Subcutaneous abdominal adipose tissue (tissue), 5 donors: ENCODE measurements at regions not wholly inside any gene's neighbourhood (a gene's known extent, or its start where the extent isn't known, plus 50 kb on each side); places are given as distances from the start of the nearest gene placed in this dataset.

Experiments
- H3K27ac ChIP-seq: one replicate; pipeline ENCODE4 v1.7.0; 2013; ENCODE audit warnings: low read depth, mild to moderate bottlenecking, inconsistent platforms, low read length, moderate library complexity
- H3K27me3 ChIP-seq, 5 donors: one replicate each; pipeline ENCODE4 v1.7.0; 2013; ENCODE audit warnings: low read length in 5 of 5, inconsistent platforms in 1 of 5; ENCODE audit not compliant: control insufficient read depth in 5 of 5, insufficient read depth in 4 of 5
- H3K36me3 ChIP-seq, 5 donors: one replicate each; pipeline ENCODE4 v1.7.0; 2013; ENCODE audit warnings: low read length in 5 of 5; ENCODE audit not compliant: control insufficient read depth in 5 of 5, insufficient read depth in 5 of 5
- H3K4me1 ChIP-seq, 5 donors: one replicate each; pipeline ENCODE4 v1.7.0; 2013; ENCODE audit warnings: low read length in 5 of 5, mild to moderate bottlenecking in 3 of 5, moderate library complexity in 1 of 5; ENCODE audit not compliant: control insufficient read depth in 5 of 5, insufficient read depth in 5 of 5
- H3K4me3 ChIP-seq, 5 donors: one replicate each; pipeline ENCODE4 v1.7.0; 2013; ENCODE audit warnings: low read length in 5 of 5, low read depth in 1 of 5
- H3K9ac ChIP-seq, 5 donors: one replicate each; pipeline ENCODE4 v1.7.0; 2013; ENCODE audit warnings: low read length in 5 of 5, mild to moderate bottlenecking in 4 of 5, moderate library complexity in 3 of 5
- H3K9me3 ChIP-seq, 5 donors: one replicate each; pipeline ENCODE4 v1.7.0; 2013; ENCODE audit warnings: low read length in 5 of 5; ENCODE audit not compliant: control insufficient read depth in 5 of 5
- donor health status: healthy.
- donor health status: healthy.
- donor health status: healthy.
- donor health status: healthy.
- donor health status: healthy.

- H3K9me3 ChIP-seq: no peaks in the 10 kb centered on the region
- H3K27me3 ChIP-seq: peaks cover 0 to 36% (median 16%) of the 10 kb centered on the region in 5 donors
- no peaks in the 10 kb centered on the region for H3K36me3 ChIP-seq
- H3K9ac ChIP-seq: peak overlapping the region; percentile 1 to 95 (median 73)
- peak overlapping the region; percentile 61 to 82 (median 74) for H3K4me3 ChIP-seq
- H3K27ac ChIP-seq: peak overlapping the region; percentile 91
- peaks cover 5 to 35% (median 19%) of the 10 kb centered on the region in 5 donors for H3K4me1 ChIP-seq
Measured at GRCh38 chr4:182143086-182143821, 99.9 kb upstream of the TENM3 start.

DNA sequence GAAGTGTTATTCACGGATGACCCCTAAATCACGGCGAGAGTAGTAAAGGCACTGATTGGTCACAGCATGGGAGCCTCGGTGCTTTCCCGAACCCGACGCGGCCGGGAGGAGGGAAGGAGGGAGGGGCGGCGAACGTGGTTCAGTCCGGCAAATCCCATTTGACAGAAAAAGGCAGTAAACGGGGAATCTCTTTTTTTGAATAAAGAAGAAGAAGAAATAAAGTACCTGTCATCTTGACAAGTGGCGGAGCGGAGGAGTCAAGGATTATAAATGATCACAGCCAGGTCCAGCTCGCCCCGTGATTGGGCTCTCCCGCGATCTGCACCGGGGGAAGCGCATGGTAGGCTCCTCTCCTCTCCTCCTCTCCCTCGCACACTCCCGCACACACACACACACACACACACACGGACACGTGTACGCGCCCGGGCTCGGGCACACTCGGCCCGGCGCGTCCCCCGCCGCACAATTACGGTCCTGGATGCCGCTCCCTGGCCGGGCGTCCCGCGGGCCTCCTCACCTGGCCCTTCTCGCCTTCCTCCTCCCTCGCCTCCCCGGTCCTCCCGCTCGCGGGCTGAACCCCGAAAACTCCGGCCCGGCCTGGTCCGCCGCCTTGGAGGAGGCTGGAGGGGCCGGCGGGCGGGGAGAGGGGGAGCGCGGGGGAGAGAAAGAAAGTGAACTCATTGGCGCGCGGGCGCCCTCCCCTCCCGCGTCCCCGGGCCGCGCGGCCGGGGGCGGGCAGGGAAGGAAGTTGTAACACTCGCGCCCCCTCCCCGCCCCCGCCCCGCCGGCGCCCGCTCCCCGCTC, 99.2 kb upstream of the TENM3 start:
- H3K9me3 ChIP-seq: no peaks in the 10 kb centered on the region
- H3K4me1 ChIP-seq: peaks cover 5 to 35% (median 19%) of the 10 kb centered on the region in 5 donors
- peaks cover 0 to 36% (median 16%) of the 10 kb centered on the region in 5 donors for H3K27me3 ChIP-seq
- peak overlapping the region; percentile 60 to 95 (median 68) for H3K9ac ChIP-seq
- H3K4me3 ChIP-seq: peak overlapping the region; percentile 61 to 82 (median 74)
- H3K36me3 ChIP-seq: no peaks in the 10 kb centered on the region
- H3K27ac ChIP-seq: peak overlapping the region; percentile 91

DNA sequence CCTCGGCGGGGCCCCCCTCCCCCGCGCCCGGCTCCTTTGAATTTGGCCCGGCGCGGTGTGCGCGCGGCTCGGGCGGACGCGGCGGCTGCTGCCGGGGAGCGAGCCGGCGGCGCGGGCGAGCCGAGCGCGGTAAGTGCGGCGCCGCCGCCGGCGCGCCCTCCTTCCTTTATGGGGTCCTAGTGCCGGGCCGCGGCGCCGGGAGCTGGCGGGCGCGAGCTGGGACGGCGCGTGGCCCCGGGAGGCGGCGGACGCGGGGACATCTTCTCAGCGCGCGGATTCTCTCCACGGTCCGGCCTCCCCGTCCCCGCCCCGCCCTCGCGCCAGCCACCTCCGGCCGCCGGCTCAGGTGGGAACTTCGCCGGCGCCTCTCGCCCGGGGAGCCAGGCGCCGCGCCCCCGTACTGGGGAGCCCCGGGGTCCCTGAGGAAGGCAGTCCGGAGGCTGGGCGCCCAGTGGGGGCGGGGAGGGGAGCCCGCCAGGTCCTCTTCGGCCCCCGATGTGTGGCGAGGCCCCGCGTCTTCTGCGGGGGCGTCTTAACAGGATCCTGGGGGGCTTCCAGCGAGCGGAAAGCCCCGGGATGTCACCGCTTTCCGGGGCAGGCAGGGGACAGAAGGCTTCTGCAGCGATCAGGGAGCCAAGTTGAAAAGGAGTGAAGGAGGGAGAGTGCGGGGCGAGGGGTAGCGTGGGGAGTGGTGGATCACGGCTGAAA, 98.4 kb upstream of the TENM3 start:
- Histone ChIP-seq H3K36me3 (no peaks in the 10 kb centered on the region), H3K9ac (peak overlapping the region in 4 of 5 donors; percentile 28 to 77 (median 59)), H3K27me3 (peaks cover 0 to 36% (median 16%) of the 10 kb centered on the region in 5 donors), H3K27ac (peak overlapping the region; percentile 54), H3K4me3 (peak overlapping the region; percentile 42 to 70 (median 62)), H3K4me1 (peaks cover 5 to 35% (median 19%) of the 10 kb centered on the region in 5 donors), H3K9me3 (no peaks in the 10 kb centered on the region)

DNA sequence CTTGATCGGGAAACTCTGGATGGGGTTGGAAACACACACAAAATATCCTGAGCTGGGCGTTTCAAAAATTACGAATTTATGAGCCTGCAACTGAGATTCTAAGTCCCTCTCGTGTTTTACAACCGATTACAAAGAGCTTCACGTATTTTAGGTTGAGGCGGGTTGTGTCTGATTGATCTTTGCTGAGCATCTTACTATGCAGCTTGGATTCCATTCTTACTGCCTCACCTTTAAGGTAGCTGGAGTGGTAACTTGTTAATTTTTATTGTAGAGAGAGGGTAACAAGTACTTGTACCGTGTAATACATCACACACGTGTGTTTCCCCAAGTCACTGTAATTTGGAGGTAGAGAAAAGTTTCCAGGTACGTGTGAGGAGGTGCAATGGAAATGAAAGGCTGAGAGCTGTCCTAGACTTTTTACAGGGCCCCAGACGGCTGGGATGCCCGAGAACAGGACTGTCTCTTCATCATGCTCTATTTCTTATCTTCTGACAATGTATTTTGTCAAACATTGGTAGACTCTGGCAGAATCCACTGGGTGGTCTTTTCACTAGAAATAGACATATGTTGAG, 97.8 kb upstream of the TENM3 start:
- peaks cover 0 to 32% (median 14%) of the 10 kb centered on the region in 5 donors for H3K27me3 ChIP-seq
- H3K36me3 ChIP-seq: no peaks in the 10 kb centered on the region
- H3K9me3 ChIP-seq: no peaks in the 10 kb centered on the region
- H3K27ac ChIP-seq: peak overlapping the region; percentile 54
- H3K9ac ChIP-seq: peak overlapping the region in 4 of 5 donors; percentile 28 to 77 (median 59)
- H3K4me3 ChIP-seq: peak overlapping the region; percentile 42 to 70 (median 62)
- H3K4me1 ChIP-seq: peaks cover 5 to 35% (median 19%) of the 10 kb centered on the region in 5 donors

DNA sequence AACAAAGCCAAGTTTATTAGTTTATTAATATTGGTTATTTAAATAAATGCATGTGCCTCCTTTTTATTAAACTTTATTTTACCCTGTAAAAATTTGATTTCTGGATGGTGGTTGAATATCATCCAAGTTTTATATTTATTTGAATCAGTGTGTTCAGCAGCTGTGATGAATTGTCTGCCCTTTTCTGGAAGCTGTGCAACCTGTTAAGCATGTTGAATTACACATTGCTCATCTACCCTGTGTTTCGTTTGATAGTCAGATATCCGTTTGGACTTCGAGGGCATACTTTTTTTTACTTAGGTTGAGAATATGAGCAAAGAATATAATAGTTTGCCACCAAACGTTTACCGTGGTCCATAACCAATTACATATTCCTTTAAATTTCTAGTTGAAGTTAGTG, 95.8 kb upstream of the TENM3 start:
- no peaks in the 10 kb centered on the region for H3K36me3 ChIP-seq
- peaks cover 5 to 24% (median 12%) of the 10 kb centered on the region in 5 donors for H3K4me1 ChIP-seq
- no peaks in the 10 kb centered on the region for H3K9me3 ChIP-seq
- no peak overlapping the region for H3K27ac ChIP-seq
- H3K9ac ChIP-seq: no peak overlapping the region
- peaks cover 0 to 19% (median 10%) of the 10 kb centered on the region in 5 donors for H3K27me3 ChIP-seq
- H3K4me3 ChIP-seq: no peak overlapping the region

DNA sequence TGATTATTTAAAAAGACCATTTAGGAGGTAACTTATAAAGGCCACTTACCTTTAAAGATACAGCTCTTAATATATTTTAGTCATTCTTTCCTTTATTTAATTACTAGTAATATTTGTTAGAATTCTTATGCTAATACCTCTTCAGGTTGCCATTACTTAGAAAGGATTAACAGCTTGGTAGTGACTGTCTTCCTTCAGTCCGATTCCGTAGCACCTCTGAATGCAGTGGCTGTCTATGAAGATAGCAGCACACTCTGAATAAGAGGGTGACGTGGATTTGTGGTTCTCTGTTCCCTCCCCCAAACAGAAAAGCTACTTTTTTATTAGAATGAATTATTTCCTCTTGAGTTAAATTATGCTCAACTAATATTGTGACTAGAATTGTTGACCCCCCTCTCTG, 92.6 kb upstream of the TENM3 start:
- Histone ChIP-seq H3K4me3 (no peak overlapping the region), H3K36me3 (no peaks in the 10 kb centered on the region), H3K27me3 (peaks cover 0 to 1% (median 0%) of the 10 kb centered on the region in 5 donors)

GRCh38 chr4:182155806-182156205, 87.4 kb upstream of the TENM3 start:
- Histone ChIP-seq H3K4me3 (no peak overlapping the region), H3K9ac (no peak overlapping the region), H3K27me3 (no peaks in the 10 kb centered on the region), H3K27ac (no peak overlapping the region), H3K4me1 (no peaks in the 10 kb centered on the region), H3K9me3 (no peaks in the 10 kb centered on the region), H3K36me3 (no peaks in the 10 kb centered on the region)

More for the DNA sequence above, 92.6 kb upstream of the TENM3 start:
- H3K27ac ChIP-seq: no peak overlapping the region
- H3K9me3 ChIP-seq: no peaks in the 10 kb centered on the region
- no peak overlapping the region for H3K9ac ChIP-seq
- peaks cover 0 to 1% (median 0%) of the 10 kb centered on the region in 5 donors for H3K4me1 ChIP-seq

DNA sequence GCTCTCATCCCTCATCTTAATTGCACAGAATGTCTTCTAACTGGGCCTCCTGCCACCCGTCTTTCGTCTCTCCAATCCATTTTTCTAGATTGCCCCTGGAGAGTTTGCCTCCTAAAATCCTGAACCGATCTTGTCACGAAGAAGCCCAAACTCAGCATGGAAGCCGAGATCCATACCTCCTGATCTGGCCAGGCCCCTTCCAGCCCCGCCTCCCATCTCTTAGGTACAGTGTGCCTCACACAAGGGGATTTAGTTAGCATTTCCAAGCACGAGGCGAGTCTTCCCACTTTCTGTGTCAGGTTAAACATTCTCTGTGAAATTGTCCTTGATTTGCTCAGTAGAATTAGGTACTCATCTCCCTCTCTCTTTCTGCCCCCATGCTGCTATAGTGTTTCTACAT, 80.0 kb upstream of the TENM3 start:
- Histone ChIP-seq H3K4me3 (no peak overlapping the region), H3K9me3 (no peaks in the 10 kb centered on the region), H3K4me1 (no peaks in the 10 kb centered on the region), H3K27ac (no peak overlapping the region), H3K36me3 (no peaks in the 10 kb centered on the region), H3K27me3 (no peaks in the 10 kb centered on the region), H3K9ac (no peak overlapping the region)

DNA sequence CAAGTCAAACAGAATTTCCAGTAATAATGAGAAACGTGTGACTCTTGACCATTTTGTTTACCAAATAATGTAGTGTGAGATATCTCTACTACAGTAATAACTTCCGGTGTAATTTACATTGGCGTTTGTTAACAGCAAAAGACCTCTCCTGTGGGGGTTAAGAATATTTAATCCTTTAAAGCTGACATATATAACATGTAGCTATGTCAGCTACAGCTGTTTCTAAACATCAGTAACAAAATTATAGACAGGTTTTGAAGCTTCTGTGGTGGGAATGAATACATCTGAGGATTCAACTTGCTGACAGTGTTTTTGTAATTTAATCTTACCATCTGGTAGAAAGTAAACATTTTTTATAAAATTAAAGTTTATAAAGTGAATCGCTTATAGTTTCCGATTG, 73.6 kb upstream of the TENM3 start:
- Histone ChIP-seq H3K4me3 (no peak overlapping the region), H3K4me1 (no peaks in the 10 kb centered on the region), H3K9me3 (no peaks in the 10 kb centered on the region), H3K27ac (no peak overlapping the region), H3K9ac (no peak overlapping the region), H3K27me3 (no peaks in the 10 kb centered on the region), H3K36me3 (no peaks in the 10 kb centered on the region)
